B cell (primary cell): ENCODE measurements at regions not wholly inside any gene's neighbourhood (a gene's known extent, or its start where the extent isn't known, plus 50 kb on each side); places are given as distances from the start of the nearest gene placed in this dataset.

Experiments
- ATAC-seq: fragments of 200-7000 bp; cut with Tn5 transposase; one replicate; pipeline ENCODE4 v1.10.0; 2021; ENCODE audit warnings: low read depth, mild to moderate bottlenecking, moderate number of reproducible peaks, moderate library complexity
- CTCF ChIA-PET: fragments of 350-600 bp; sonication (Branson Sonifier 250); formaldehyde crosslinking; loops from one replicate; lab custom pipeline; 2021; ENCODE audit warnings: antibody characterized with exemption, inconsistent platforms; lab: Charles Lee
- POLR2A ChIA-PET: fragments of 350-600 bp; sonication (Branson Sonifier 250); formaldehyde crosslinking; loops from one replicate; lab custom pipeline; 2021; ENCODE audit warnings: antibody characterized with exemption; lab: Charles Lee
- DNase-seq: peaks from one replicate; pipeline ENCODE4 v3.0.0; 2013
- H2AFZ ChIP-seq: 2 replicates; pipeline ENCODE4 v1.6.1; 2012; ENCODE audit warnings: mild to moderate bottlenecking, low read depth, low read length; ENCODE audit not compliant: insufficient read depth, poor library complexity, severe bottlenecking
- H3K27ac ChIP-seq, 2 donors: 1 replicate in 1 of 2; 2 replicates in 1 of 2; pipeline ENCODE4 v1.5.1; 2012 to 2013; ENCODE audit warnings: low read length in 2 of 2, mild to moderate bottlenecking in 2 of 2, moderate library complexity in 1 of 2
- H3K27me3 ChIP-seq, 4 experiments: fragments of 200-600 bp in 1 of 4; sonication (generic) in 1 of 4; replicated peaks in 1 of 4; 1 replicate in 2 of 4; 2 replicates in 2 of 4; pipeline versions ENCODE4 v1.6.1 to v1.7.0; 2013 to 2016; ENCODE audit warnings: low read length in 3 of 4, mild to moderate bottlenecking in 2 of 4, mixed read lengths in 1 of 4, moderate library complexity in 1 of 4; ENCODE audit not compliant: insufficient read depth in 4 of 4, control insufficient read depth in 3 of 4; ENCODE audit errors: control extremely low read depth in 1 of 4
- H3K36me3 ChIP-seq, 2 experiments: replicated peaks in 1 of 2; 1 replicate in 1 of 2; 2 replicates in 1 of 2; pipeline versions ENCODE4 v1.6.1 to v1.7.1; 2013; ENCODE audit warnings: low read length in 1 of 2; ENCODE audit not compliant: insufficient read depth in 2 of 2, control insufficient read depth in 1 of 2; ENCODE audit errors: control extremely low read depth in 1 of 2, extremely low read depth in 1 of 2
- H3K4me1 ChIP-seq, 2 donors: fragments of 200-600 bp in 1 of 2; sonication (generic) in 1 of 2; 1 replicate in 1 of 2; 2 replicates in 1 of 2; pipeline versions ENCODE4 v1.5.1 to v1.6.1; 2013 to 2017; ENCODE audit warnings: low read length in 2 of 2; ENCODE audit not compliant: control insufficient read depth in 2 of 2, insufficient read depth in 2 of 2
- H3K4me2 ChIP-seq: replicated peaks from 2 replicates; pipeline ENCODE3; 2012; ENCODE audit warnings: mild to moderate bottlenecking, low read depth, low read length; ENCODE audit not compliant: poor library complexity, severe bottlenecking
- H3K4me3 ChIP-seq, 5 experiments: fragments of 200-600 bp in 1 of 5; sonication (generic) in 1 of 5; 1 replicate in 3 of 5; 2 replicates in 2 of 5; pipeline versions ENCODE4 v1.5.1 to v1.7.0; 2011 to 2016; ENCODE audit warnings: low read length in 4 of 5, mild to moderate bottlenecking in 4 of 5, low read depth in 2 of 5, control low read depth in 1 of 5, moderate library complexity in 1 of 5; ENCODE audit not compliant: insufficient read depth in 1 of 5; ENCODE audit errors: control extremely low read depth in 1 of 5, extremely low read depth in 1 of 5
- H3K79me2 ChIP-seq: fragments of 200-600 bp; sonication (generic); one replicate; pipeline ENCODE4 v1.6.0; 2016; ENCODE audit warnings: low read length; ENCODE audit not compliant: control insufficient read depth, insufficient read depth
- H3K9ac ChIP-seq: fragments of 200-600 bp; sonication (generic); 2 replicates; pipeline ENCODE4 v1.6.1; 2017; ENCODE audit warnings: mild to moderate bottlenecking, low read length, moderate library complexity
- H3K9me3 ChIP-seq, 3 donors: one replicate each; pipeline versions ENCODE4 v1.6.1 to v1.7.1; 2013; ENCODE audit warnings: low read length in 2 of 3; ENCODE audit not compliant: control insufficient read depth in 2 of 3, insufficient read depth in 1 of 3; ENCODE audit errors: control extremely low read depth in 1 of 3
- H4K20me1 ChIP-seq: 2 replicates; pipeline ENCODE4 v1.6.0; 2012; ENCODE audit warnings: mild to moderate bottlenecking, low read length; ENCODE audit not compliant: insufficient read depth, control insufficient read depth, poor library complexity, severe bottlenecking
- H3K27ac Mint-ChIP-seq: one replicate; pipeline ENCODE4 v1.8.0; 2021; ENCODE audit warnings: mixed read lengths
- H3K27me3 Mint-ChIP-seq: one replicate; pipeline ENCODE4 v1.8.0; 2021; ENCODE audit warnings: mixed read lengths
- H3K4me1 Mint-ChIP-seq: one replicate; pipeline ENCODE4 v1.8.0; 2021; ENCODE audit warnings: mixed read lengths
- H3K4me3 Mint-ChIP-seq: one replicate; pipeline ENCODE4 v1.8.0; 2021; ENCODE audit warnings: mixed read lengths
- H3K9me3 Mint-ChIP-seq: one replicate; pipeline ENCODE4 v1.8.0; 2022; ENCODE audit warnings: mixed read lengths; ENCODE audit not compliant: insufficient read depth
- EZH2 ChIP-seq: IDR thresholded peaks from 2 replicates; pipeline ENCODE4 v1.6.1; 2012; ENCODE audit warnings: borderline replicate concordance, low read depth, mild to moderate bottlenecking, moderate library complexity, low read length; ENCODE audit not compliant: insufficient read depth, poor library complexity, severe bottlenecking
- WGBS: methylation state at CpG from one replicate; pipeline ENCODE4 v1.1.5; 2013; ENCODE audit warnings: missing lambda C conversion rate; ENCODE audit not compliant: insufficient coverage; 5-methylcytosine and 5-hydroxymethylcytosine counted together
- intact Hi-C: fragments of 100-400 bp; cut with micrococcal nuclease; formaldehyde crosslinking; loops from one replicate; pipeline ENCODE4 v1.10.0; 2022
- TF ChIP-seq, protein P1 (sequence below): fragments of 200-600 bp; IDR thresholded peaks from one replicate; pipeline ENCODE4 v1.8.0; 2022; ENCODE audit warnings: antibody characterized with exemption, mild to moderate bottlenecking

DNA sequence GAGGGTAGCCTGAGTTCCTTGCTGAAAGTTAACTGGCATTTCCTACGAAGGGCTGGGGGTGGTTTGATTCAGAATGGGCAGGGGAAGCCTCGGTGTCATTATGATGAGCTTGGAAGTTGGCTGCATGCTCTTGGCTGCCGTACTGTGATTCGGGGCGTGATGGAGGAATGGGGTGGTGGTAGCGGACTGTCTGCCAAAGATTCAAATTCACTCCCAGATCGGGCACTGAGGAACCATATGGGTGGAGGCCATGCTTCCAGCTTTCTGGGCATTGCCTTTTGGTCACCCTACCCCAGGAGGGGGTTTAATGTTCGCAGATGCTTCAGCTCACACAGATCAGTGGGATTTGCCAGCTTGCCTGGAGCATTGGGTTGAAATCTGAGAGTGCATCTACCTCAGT is 492.8 kb upstream of the EEF2KMT start:
- H3K79me2 ChIP-seq, result no peaks in the 10 kb centered on the region
- intact Hi-C loops, result no loop called here
- Mint-ChIP-seq H3K9me3 (no peaks in the 10 kb centered on the region), H3K4me1 (no peaks in the 10 kb centered on the region), H3K27ac (no peak overlapping the region), H3K4me3 (no peak overlapping the region), H3K27me3 (no peaks in the 10 kb centered on the region)
- CTCF ChIA-PET, result no interaction called here
- no peak overlapping the region for H2AFZ ChIP-seq
- no peaks in the 10 kb centered on the region for H4K20me1 ChIP-seq
- ATAC-seq, result no peak
- TF ChIP-seq EZH2, result no peak
- TF ChIP-seq, protein P1, sequence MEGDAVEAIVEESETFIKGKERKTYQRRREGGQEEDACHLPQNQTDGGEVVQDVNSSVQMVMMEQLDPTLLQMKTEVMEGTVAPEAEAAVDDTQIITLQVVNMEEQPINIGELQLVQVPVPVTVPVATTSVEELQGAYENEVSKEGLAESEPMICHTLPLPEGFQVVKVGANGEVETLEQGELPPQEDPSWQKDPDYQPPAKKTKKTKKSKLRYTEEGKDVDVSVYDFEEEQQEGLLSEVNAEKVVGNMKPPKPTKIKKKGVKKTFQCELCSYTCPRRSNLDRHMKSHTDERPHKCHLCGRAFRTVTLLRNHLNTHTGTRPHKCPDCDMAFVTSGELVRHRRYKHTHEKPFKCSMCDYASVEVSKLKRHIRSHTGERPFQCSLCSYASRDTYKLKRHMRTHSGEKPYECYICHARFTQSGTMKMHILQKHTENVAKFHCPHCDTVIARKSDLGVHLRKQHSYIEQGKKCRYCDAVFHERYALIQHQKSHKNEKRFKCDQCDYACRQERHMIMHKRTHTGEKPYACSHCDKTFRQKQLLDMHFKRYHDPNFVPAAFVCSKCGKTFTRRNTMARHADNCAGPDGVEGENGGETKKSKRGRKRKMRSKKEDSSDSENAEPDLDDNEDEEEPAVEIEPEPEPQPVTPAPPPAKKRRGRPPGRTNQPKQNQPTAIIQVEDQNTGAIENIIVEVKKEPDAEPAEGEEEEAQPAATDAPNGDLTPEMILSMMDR, result no peak
- no peaks in the 10 kb centered on the region for H3K4me1 ChIP-seq
- no peaks in the 10 kb centered on the region for H3K36me3 ChIP-seq
- POLR2A ChIA-PET, result no interaction called here
- no peak overlapping the region for H3K9ac ChIP-seq
- H3K27me3 ChIP-seq, result no peaks in the 10 kb centered on the region
- no peak for DNase-seq
- H3K27ac ChIP-seq, result no peak overlapping the region
- WGBS, result 84% methylated on average over 4 of the region's 8 CpGs
- peaks cover 0 to 6% (median 0%) of the 10 kb centered on the region in 3 donors for H3K9me3 ChIP-seq
- H3K4me3 ChIP-seq, result no peak overlapping the region
- H3K4me2 ChIP-seq, result no peak overlapping the region

DNA sequence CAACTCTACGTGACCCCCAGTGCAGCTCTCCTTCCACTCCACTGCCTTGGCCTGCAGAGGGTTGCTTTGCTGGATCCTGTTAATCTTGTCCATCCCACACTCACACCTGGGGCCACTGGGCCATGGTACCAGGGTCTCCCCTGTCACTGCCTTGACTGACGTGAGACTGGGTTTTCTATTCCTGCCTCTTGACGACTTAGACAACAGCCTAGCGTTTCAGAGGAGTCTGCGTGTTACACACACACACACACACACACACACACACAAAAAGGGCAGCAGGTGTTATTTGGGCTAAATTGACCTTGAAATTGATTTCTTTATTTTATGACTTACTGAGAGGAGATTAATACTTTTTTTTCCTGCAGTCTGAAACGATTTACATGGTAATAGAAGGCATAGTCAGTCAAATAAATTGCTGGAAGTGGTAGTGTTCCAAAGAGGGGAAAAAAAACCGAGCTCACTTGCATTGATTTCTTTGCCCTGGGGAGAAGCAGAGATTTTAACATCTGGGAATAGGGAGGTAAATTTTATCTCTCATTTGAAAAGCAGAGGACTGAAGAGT is 492.3 kb upstream of the EEF2KMT start:
- Mint-ChIP-seq H3K27ac (no peak overlapping the region), H3K9me3 (no peaks in the 10 kb centered on the region), H3K27me3 (no peaks in the 10 kb centered on the region), H3K4me1 (no peaks in the 10 kb centered on the region), H3K4me3 (no peak overlapping the region)
- Histone ChIP-seq H3K4me2 (no peak overlapping the region), H4K20me1 (no peaks in the 10 kb centered on the region), H3K27me3 (no peaks in the 10 kb centered on the region), H3K79me2 (no peaks in the 10 kb centered on the region), H3K9ac (no peak overlapping the region), H3K9me3 (peaks cover 0 to 6% (median 0%) of the 10 kb centered on the region in 3 donors), H3K4me1 (no peaks in the 10 kb centered on the region), H3K27ac (no peak overlapping the region), H3K4me3 (no peak overlapping the region), H2AFZ (no peak overlapping the region), H3K36me3 (no peaks in the 10 kb centered on the region)
- ATAC-seq (no peak), DNase-seq (no peak)
- WGBS, result 51% methylated on average over 3 of the region's 7 CpGs
- intact Hi-C loops, result no loop called here
- ChIA-PET POLR2A (no interaction called here), CTCF (no interaction called here)
- TF ChIP-seq, protein P1, result no peak
- TF ChIP-seq EZH2, result no peak
